Activated CD4-positive, alpha-beta memory T cell treated with anti-CD3 and anti-CD28 coated beads, Interleukin-2, amount 10 ng/mL, durations not matched to agents 7 days and 5 days (primary cell): ENCODE measurements at regions not wholly inside any gene's neighbourhood (a gene's known extent, or its start where the extent isn't known, plus 50 kb on each side); places are given as distances from the start of the nearest gene placed in this dataset.
"Not testable (repeated sequence)": the region's sequence is repeated elsewhere in the genome, so short reads cannot be mapped to it uniquely, and the experiment has no call there.

ENCODE experiments used
- CTCF ChIA-PET: fragments of 350-600 bp; sonication (Branson Sonifier 250); formaldehyde crosslinking; loops from one replicate; lab custom pipeline; 2021; ENCODE audit warnings: antibody characterized with exemption, inconsistent platforms; lab: Charles Lee
- POLR2A ChIA-PET: fragments of 350-600 bp; sonication (Branson Sonifier 250); formaldehyde crosslinking; loops from one replicate; lab custom pipeline; 2021; ENCODE audit warnings: antibody characterized with exemption; lab: Charles Lee
- DNase-seq: peaks from one replicate; pipeline ENCODE4 v3.0.0-alpha.2; 2020
- H3K27ac Mint-ChIP-seq: one replicate; pipeline ENCODE4 v1.8.0; 2021; ENCODE audit warnings: mild to moderate bottlenecking, mixed read lengths
- H3K27me3 Mint-ChIP-seq: one replicate; pipeline ENCODE4 v1.8.0; 2021; ENCODE audit warnings: mixed read lengths
- H3K36me3 Mint-ChIP-seq: one replicate; pipeline ENCODE4 v1.8.0; 2021; ENCODE audit warnings: low read depth, mixed read lengths
- H3K4me1 Mint-ChIP-seq: one replicate; pipeline ENCODE4 v1.8.0; 2021; ENCODE audit warnings: mixed read lengths
- H3K4me3 Mint-ChIP-seq: one replicate; pipeline ENCODE4 v1.8.0; 2021; ENCODE audit warnings: mild to moderate bottlenecking, mixed read lengths
- H3K9me3 Mint-ChIP-seq: one replicate; pipeline ENCODE4 v1.8.0; 2021; ENCODE audit warnings: mixed read lengths

DNA sequence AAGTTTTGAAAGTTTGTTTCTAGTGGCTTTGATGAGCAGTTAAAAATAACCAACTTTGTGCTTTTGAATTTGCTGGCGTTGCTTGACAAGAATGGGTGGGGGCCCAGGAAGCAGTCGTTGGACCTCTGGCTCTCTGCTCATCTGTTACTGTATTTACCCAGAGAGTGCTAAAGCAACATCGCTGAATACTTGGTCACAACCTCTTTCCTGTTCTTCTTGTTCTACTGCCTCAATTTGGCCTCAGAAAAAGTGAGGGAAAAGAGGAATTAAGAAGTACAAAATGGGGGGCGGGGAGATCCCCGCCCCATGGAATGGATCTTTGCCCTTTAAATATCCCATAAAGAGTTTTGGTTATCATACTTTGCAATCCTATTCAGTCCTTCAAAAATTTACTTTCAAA, 221.5 kb upstream of the G2E3 start:
- CTCF ChIA-PET: no interaction called here
- Mint-ChIP-seq H3K27ac (no peak overlapping the region), H3K9me3 (no peaks in the 10 kb centered on the region)

DNA sequence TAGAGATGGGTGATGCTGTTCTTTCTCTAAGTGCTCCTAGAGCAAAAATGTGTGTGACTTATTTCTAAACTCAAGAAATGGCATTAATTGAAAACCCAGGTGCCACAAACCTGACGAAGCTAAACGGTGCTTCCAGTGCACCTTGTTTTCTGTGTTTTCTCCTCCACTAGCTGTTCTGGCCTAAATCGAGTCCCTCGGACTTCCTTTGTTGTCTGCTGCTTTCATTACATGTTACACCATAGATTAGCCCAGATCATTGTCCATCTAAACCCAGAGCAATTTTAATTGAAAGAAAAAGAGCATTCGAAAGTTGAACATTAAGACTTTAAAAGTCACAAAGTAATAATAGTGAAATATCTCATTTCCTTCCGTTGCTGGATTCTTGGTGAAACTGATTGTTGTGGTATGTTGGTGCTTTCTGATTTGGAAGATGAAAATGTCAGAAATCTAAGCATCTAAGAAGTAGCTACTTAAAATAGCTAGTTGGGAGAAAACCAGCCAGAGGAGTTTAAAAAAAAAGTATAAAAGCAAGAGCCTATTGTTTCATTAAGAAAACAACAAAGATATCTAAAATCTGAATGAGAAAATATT, 219.6 kb upstream of the G2E3 start:
- CTCF ChIA-PET: no interaction called here
- Mint-ChIP-seq H3K4me1 (peaks cover 8% of the 10 kb centered on the region), H3K36me3 (no peaks in the 10 kb centered on the region), H3K27ac (peak overlapping the region; percentile 31), H3K9me3 (no peaks in the 10 kb centered on the region), H3K27me3 (no peaks in the 10 kb centered on the region), H3K4me3 (no peak overlapping the region)
- no peak for DNase-seq
- POLR2A ChIA-PET: no interaction called here

More for the DNA sequence above, 221.5 kb upstream of the G2E3 start:
- no peak overlapping the region for H3K4me3 Mint-ChIP-seq
- POLR2A ChIA-PET: no interaction called here
- peaks cover 8% of the 10 kb centered on the region for H3K4me1 Mint-ChIP-seq
- no peaks in the 10 kb centered on the region for H3K36me3 Mint-ChIP-seq
- no peak for DNase-seq
- H3K27me3 Mint-ChIP-seq: no peaks in the 10 kb centered on the region

DNA sequence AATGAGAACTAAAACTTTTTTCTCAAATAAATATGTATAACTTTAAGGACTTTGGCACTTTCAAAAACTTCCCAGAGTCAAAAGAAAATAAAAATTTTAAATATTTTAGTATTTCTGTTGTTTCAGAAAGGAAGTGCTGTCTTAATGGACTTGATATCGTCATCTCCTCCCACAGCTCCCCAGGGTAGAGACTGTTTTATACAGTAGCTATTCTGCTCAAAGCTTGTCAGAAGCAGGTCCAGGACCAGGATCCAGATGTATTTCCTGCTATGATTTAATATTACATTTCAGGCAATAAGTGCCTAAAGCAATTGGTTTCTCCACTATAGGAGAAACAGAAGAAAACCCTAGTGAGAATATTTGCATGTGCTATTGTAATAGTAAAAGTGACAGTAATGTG, 218.5 kb upstream of the G2E3 start:
- Mint-ChIP-seq H3K4me1 (peaks cover 8% of the 10 kb centered on the region), H3K27me3 (no peaks in the 10 kb centered on the region), H3K36me3 (no peaks in the 10 kb centered on the region), H3K4me3 (no peak overlapping the region), H3K27ac (no peak overlapping the region), H3K9me3 (no peaks in the 10 kb centered on the region)
- no peak for DNase-seq
- POLR2A ChIA-PET: no interaction called here
- CTCF ChIA-PET: no interaction called here

DNA sequence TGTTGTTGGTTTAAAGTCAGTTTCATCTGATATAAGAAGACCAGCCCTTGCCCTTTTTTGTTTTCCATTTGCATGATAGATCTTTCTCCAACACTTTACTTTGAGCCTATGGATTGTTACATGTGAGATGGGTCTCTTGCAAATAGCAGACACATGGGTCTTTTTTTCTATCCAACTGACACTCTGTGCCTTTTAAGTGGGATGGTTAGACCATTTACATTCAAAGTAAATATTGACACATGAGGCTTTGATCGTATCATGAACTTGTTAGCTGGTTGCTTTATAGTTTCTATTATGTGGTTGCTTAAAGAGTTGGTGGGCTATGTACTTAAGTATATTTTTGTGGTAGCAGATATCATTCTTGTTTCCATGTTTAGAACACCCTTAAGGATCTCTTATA, 213.4 kb upstream of the G2E3 start:
- DNase-seq: no peak
- Mint-ChIP-seq H3K4me1 (no peaks in the 10 kb centered on the region), H3K36me3 (no peaks in the 10 kb centered on the region), H3K27ac (no peak overlapping the region), H3K27me3 (peaks cover 6% of the 10 kb centered on the region), H3K4me3 (no peak overlapping the region), H3K9me3 (no peaks in the 10 kb centered on the region)
- POLR2A ChIA-PET: no interaction called here
- CTCF ChIA-PET: no interaction called here

DNA sequence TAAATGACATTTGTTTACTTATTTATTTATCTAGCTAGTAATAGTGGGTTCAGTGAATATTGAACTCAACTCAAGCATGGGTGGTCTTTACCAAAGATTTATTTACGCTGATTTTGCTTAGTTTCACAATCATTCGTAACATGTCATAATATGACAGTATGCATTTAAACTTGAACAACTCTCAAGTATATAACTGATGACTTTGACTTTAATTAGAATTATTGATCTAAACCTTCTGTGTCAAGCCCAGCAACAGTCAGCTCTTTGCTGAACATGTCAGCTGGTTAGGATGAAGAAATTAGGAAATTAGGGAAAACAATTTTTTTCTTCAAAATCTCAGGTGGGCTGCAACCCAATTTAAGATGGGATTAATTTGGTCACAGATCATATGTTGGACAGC, 210.5 kb upstream of the G2E3 start:
- CTCF ChIA-PET: no interaction called here
- Mint-ChIP-seq H3K27me3 (peaks cover 7% of the 10 kb centered on the region), H3K27ac (no peak overlapping the region), H3K9me3 (no peaks in the 10 kb centered on the region), H3K4me1 (no peaks in the 10 kb centered on the region), H3K4me3 (no peak overlapping the region), H3K36me3 (no peaks in the 10 kb centered on the region)
- POLR2A ChIA-PET: no interaction called here
- no peak for DNase-seq

DNA sequence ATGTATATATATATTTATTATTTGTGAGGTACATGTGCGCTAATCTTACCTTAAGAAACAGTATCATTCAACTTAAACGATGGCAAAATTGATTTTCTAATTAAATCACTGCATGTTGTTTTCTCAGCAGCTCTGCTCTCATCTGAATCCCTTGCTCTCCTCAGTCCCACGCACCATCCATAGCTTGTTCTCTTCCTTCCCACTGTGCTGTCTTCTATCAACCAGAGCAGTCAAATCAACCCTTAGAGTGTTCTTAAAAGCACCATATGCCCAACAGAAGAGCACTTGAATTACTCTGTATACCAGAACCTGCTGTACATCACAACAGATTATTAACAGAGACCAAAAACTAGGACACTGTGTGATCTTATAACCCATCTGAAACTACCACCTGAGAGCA, 209.4 kb upstream of the G2E3 start:
- no peak for DNase-seq
- CTCF ChIA-PET: no interaction called here
- H3K4me1 Mint-ChIP-seq: peaks cover 1% of the 10 kb centered on the region
- peaks cover 7% of the 10 kb centered on the region for H3K27me3 Mint-ChIP-seq
- H3K9me3 Mint-ChIP-seq: no peaks in the 10 kb centered on the region
- POLR2A ChIA-PET: no interaction called here
- H3K4me3 Mint-ChIP-seq: no peak overlapping the region
- H3K27ac Mint-ChIP-seq: no peak overlapping the region
- H3K36me3 Mint-ChIP-seq: no peaks in the 10 kb centered on the region

DNA sequence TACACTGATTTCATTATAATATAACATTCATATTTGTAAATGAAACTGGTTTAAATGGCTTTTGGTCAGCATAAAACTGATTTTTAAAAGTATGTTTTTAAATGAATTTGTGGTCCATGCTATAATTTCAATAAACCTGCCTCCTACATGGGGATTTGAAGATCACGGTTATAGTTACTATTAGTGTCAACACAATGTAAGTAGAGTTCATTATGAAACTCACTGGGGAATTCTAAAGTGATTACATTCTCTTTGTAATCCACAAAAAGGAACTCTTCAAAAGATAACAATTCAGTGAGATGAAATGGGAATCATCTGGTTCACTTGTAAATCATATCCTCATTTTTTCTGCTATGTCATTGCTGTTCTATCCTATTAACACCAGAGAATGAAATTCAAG, 204.5 kb upstream of the G2E3 start:
- CTCF ChIA-PET: no interaction called here
- Mint-ChIP-seq H3K9me3 (no peaks in the 10 kb centered on the region), H3K4me3 (no peak overlapping the region), H3K4me1 (peaks cover 13% of the 10 kb centered on the region), H3K27ac (no peak overlapping the region), H3K27me3 (peaks cover 5% of the 10 kb centered on the region), H3K36me3 (no peaks in the 10 kb centered on the region)
- DNase-seq: no peak
- POLR2A ChIA-PET: no interaction called here

DNA sequence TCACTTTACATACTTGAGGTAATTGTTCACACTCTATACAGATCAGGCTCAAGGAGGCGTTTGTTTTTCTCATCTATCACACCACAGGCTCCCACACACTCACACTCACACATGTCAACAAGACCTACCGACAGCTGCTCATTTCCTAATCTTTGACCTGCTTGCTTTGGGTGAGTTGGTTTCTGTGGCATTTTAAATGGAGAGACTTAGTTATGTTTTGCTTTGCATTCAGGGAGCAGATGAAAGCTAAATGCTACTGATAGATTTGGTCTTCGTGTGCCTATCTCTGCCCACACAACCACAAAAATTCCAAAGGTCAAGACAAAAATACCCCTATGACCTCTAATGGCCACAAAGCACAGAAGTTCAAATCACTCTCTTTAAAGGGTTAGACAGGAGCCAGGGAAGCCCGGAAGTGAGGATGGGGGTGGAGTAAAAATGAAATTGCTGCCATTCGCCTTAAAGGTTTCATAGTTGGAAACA, 203.5 kb upstream of the G2E3 start:
- H3K36me3 Mint-ChIP-seq: no peaks in the 10 kb centered on the region
- H3K4me3 Mint-ChIP-seq: no peak overlapping the region
- CTCF ChIA-PET: no interaction called here
- peaks cover 13% of the 10 kb centered on the region for H3K4me1 Mint-ChIP-seq
- peaks cover under 1% of the 10 kb centered on the region for H3K27me3 Mint-ChIP-seq
- H3K27ac Mint-ChIP-seq: no peak overlapping the region
- no peak for DNase-seq
- H3K9me3 Mint-ChIP-seq: no peaks in the 10 kb centered on the region
- POLR2A ChIA-PET: no interaction called here

DNA sequence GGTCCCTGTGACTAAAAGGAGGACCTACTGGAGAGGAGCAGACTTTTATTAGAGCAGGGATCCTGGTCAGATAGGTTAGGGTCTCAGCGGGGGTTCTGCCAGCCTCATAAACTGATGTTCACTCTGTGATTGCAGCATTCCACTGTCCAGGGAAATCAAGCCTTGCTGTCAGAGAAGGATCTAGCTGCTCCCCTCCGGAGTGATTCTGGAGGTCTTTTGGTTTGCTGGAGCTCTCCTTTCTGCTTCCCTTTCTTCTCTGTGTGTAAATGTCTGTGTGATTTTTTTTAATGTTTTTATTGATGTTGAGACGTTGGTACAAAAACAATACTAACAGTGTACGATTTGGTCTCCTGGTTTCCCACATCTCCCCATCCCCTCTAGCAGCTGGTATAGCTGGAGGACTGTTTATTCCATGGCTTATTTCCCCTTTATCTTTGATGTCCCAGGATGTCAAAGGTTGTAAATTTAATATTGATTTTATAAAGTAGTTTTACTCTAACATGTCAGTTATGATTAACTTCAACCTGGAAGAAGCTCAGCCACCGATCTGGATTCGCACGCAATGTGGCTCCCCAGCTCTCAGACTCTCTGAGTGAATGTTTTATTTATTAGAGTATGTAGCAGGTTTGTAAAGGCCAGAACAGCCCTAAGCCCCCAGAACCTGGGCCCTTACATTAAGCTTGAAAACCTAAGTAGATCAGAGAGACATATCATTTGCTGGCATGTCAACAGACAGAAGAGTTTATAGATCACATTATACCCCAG, 202.3 kb upstream of the G2E3 start:
- no peak overlapping the region for H3K27ac Mint-ChIP-seq
- no peaks in the 10 kb centered on the region for H3K36me3 Mint-ChIP-seq
- POLR2A ChIA-PET: no interaction called here
- no peak overlapping the region for H3K4me3 Mint-ChIP-seq
- H3K4me1 Mint-ChIP-seq: peaks cover 13% of the 10 kb centered on the region
- no peak for DNase-seq
- no peaks in the 10 kb centered on the region for H3K27me3 Mint-ChIP-seq
- CTCF ChIA-PET: no interaction called here
- H3K9me3 Mint-ChIP-seq: no peaks in the 10 kb centered on the region

DNA sequence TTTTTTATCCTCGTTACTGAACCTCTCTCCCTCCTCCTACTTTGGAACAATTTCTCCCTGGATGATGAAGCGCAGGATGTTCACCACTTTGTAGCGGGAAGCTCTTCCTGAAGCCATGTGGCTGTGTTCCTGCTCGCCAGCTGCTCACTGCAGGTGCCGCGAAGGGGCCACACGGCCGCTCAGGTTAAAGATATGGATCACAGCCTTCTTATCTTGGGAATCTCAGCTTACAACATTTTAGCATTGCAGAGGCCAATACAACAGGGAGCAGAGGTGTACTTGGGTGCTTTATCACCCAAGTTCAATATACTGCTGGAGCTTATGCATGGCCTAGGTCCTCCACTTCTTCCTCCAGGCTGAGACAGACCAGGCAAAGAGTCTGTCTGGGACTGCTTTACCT, 201.2 kb upstream of the G2E3 start:
- Mint-ChIP-seq H3K9me3 (no peaks in the 10 kb centered on the region), H3K27me3 (no peaks in the 10 kb centered on the region), H3K4me1 (peaks cover 13% of the 10 kb centered on the region), H3K36me3 (no peaks in the 10 kb centered on the region), H3K27ac (no peak overlapping the region), H3K4me3 (no peak overlapping the region)
- no peak for DNase-seq
- POLR2A ChIA-PET: no interaction called here
- CTCF ChIA-PET: no interaction called here

DNA sequence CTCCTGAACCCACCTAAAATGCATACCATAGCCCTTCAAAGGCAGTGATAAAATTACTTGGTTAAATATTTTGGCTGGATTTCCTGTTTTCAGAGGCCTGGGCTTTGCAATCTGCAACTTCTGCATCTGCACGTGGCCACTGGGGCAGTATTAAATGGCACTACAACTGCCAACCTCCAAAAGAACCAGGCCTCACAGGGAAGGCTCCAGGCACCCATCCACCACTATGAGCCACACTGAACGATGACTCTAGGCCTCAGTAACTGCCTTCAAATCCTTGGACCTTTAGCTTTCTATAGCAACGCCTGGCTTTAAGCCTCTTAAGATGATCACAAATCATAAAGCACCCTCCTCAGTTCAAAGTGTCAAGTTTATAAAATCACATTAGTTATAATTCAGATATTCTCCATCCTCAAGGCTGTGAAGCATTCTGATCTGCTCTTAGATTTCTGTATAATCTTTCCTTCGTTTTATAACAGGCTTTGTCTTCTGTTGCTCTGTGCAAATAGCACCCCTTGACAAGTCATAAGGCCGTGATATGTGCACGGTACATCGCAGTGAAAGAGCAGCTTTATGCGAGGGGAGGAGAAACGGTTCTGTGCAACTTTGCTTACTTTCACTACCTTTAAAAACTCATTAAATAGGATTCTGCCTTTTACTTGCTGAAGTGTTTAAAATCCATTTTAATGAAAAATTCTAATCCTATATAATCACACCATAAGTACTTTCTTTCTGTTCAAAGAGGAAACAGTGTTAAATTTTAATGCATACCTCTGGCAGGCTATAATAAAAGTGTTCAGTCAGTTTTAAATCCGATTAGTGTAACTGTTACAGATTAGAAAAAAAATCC, 196.4 kb upstream of the G2E3 start:
- no peak for DNase-seq
- peaks cover 4% of the 10 kb centered on the region for H3K9me3 Mint-ChIP-seq
- no peak overlapping the region for H3K4me3 Mint-ChIP-seq
- H3K27ac Mint-ChIP-seq: no peak overlapping the region
- no peaks in the 10 kb centered on the region for H3K4me1 Mint-ChIP-seq
- H3K36me3 Mint-ChIP-seq: no peaks in the 10 kb centered on the region
- H3K27me3 Mint-ChIP-seq: no peaks in the 10 kb centered on the region
- CTCF ChIA-PET: no interaction called here
- POLR2A ChIA-PET: no interaction called here

DNA sequence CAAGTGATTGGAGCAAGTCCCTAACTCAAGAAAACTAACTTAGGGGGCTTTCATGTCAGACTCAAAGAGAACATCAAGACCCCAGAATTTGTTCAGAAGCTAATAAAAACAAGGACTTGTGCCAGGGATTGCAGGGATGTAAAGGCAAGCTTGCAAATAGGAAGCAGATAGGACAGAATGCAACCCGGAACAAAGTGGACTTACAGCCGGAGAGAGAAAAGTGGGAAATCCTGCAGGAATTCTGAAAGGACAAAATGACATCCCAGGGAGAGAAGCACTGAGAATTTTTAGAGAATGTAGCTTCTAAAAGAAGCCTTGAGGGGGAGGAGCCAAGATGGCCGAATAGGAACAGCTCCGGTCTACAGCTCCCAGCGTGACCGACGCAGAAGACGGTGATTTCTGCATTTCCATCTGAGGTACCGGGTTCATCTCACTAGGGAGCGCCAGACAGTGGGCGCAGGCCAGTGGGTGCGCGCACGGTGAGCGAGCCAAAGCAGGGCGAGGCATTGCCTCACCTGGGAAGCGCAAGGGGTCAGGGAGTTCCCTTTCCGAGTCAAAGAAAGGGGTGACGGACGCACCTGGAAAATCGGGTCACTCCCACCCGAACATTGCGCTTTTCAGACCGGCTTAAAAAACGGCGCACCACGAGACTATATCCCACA, 195.6 kb upstream of the G2E3 start:
- H3K4me3 Mint-ChIP-seq, H3K4me1 Mint-ChIP-seq, H3K27ac Mint-ChIP-seq, POLR2A ChIA-PET, DNase-seq, H3K36me3 Mint-ChIP-seq, H3K27me3 Mint-ChIP-seq, H3K9me3 Mint-ChIP-seq, CTCF ChIA-PET: not testable (repeated sequence)

DNA sequence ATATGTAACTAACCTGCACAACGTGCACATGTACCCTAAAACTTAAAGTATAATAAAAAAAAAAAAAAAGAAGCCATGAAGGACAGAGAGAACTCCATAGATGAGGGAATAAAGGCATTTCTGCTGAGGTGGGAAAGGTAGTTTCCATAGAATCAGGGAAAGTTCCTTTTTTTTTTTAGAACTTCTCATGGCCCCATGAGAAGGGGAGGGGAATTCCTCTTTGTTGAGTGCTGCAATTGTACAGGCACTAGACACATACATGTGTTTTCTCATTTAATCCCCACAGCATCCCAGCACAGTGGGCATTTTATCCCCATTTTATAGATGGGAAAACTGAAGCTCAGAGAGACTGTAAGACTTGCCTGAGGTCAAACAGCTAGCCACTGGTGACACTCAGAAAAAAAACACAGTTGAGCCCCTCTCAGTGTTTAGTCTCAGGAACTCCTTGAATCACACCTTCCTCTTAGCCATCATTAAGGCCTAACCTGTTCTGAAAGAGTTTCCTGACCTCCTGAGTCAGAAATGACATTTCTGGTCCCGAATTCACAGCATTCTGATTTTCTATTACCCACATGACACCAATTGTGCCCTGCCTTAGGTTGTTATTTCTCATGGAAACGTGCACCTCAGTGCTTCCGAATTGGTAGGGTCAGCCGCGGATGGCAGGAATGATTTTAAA, 189.3 kb upstream of the G2E3 start:
- no peak for DNase-seq
- ChIA-PET POLR2A (no interaction called here), CTCF (no interaction called here)
- no peak overlapping the region for H3K27ac Mint-ChIP-seq
- H3K36me3 Mint-ChIP-seq: no peaks in the 10 kb centered on the region
- H3K4me3 Mint-ChIP-seq: no peak overlapping the region
- no peaks in the 10 kb centered on the region for H3K4me1 Mint-ChIP-seq
- H3K9me3 Mint-ChIP-seq: no peaks in the 10 kb centered on the region
- H3K27me3 Mint-ChIP-seq: peaks cover 2% of the 10 kb centered on the region
